H1 (cell line): ENCODE measurements at regions not wholly inside any gene's neighbourhood (a gene's known extent, or its start where the extent isn't known, plus 50 kb on each side); places are given as distances from the start of the nearest gene placed in this dataset.

ENCODE experiments used
- EZH2 ChIP-seq: fragments of 200-600 bp; sonication (generic); IDR thresholded peaks from 2 replicates; pipeline ENCODE4 v1.7.1; 2012; ENCODE audit warnings: low read depth, mild to moderate bottlenecking, moderate library complexity, low read length, inconsistent platforms; ENCODE audit not compliant: severe bottlenecking
- JUND ChIP-seq: IDR thresholded peaks from 2 replicates; pipeline ENCODE4 v1.6.1; 2011; ENCODE audit warnings: mild to moderate bottlenecking, improper control_type of control experiment, low read length
- POLR2A ChIP-seq, 2 experiments: IDR thresholded peaks; 1 replicate in 1 of 2; 2 replicates in 1 of 2; pipeline ENCODE4 v1.6.1; 2011; ENCODE audit warnings: low read depth in 2 of 2, low read length in 2 of 2, mild to moderate bottlenecking in 2 of 2; ENCODE audit errors: control extremely low read depth in 1 of 2
- RXRA ChIP-seq: IDR thresholded peaks from 2 replicates; pipeline ENCODE4 v1.6.1; 2011; ENCODE audit warnings: low read depth, mild to moderate bottlenecking, low read length, moderate library complexity; ENCODE audit not compliant: insufficient read depth
- TEAD4 ChIP-seq: IDR thresholded peaks from 2 replicates; pipeline ENCODE4 v1.6.1; 2012; ENCODE audit warnings: low read depth, low read length, inconsistent platforms, mixed read lengths
- TF ChIP-seq, protein P1 (sequence below), 3 experiments: IDR thresholded peaks; 1 replicate in 2 of 3; 2 replicates in 1 of 3; pipeline versions ENCODE4 v1.5.1 to v1.6.1; 2011; ENCODE audit warnings: low read length in 3 of 3, mild to moderate bottlenecking in 3 of 3, inconsistent platforms in 2 of 3, low read depth in 1 of 3, moderate library complexity in 1 of 3; ENCODE audit not compliant: insufficient read depth in 1 of 3; ENCODE audit errors: control extremely low read depth in 1 of 3
- TF ChIP-seq, protein P2 (sequence below): IDR thresholded peaks from 2 replicates; pipeline ENCODE4 v1.6.1; 2011; ENCODE audit warnings: low read depth, mild to moderate bottlenecking, low read length; ENCODE audit not compliant: insufficient read depth

DNA sequence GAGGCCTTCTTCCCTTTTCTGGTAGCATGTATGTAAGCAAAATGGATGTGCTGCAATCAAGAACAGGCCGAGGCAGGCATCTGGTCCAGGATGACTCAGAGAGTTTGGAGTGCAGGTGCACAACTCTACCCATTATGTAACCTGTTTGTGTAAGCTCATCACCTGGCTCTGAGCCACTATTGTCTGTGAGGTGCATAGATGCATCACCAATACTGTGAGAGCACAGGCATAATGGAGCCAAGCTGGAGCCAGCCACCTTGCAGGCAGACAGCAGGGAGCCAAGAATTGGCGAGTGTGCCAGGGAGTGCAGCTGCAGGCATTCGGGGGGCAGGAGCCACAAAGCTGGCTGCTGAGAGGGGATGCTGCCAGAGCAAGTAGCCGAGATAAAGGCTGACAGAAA lies 549.9 kb upstream of the RGS18 start:
- TF ChIP-seq, protein P1, sequence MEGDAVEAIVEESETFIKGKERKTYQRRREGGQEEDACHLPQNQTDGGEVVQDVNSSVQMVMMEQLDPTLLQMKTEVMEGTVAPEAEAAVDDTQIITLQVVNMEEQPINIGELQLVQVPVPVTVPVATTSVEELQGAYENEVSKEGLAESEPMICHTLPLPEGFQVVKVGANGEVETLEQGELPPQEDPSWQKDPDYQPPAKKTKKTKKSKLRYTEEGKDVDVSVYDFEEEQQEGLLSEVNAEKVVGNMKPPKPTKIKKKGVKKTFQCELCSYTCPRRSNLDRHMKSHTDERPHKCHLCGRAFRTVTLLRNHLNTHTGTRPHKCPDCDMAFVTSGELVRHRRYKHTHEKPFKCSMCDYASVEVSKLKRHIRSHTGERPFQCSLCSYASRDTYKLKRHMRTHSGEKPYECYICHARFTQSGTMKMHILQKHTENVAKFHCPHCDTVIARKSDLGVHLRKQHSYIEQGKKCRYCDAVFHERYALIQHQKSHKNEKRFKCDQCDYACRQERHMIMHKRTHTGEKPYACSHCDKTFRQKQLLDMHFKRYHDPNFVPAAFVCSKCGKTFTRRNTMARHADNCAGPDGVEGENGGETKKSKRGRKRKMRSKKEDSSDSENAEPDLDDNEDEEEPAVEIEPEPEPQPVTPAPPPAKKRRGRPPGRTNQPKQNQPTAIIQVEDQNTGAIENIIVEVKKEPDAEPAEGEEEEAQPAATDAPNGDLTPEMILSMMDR (IDR thresholded peaks at IDR 0.05; ENCODE audit: control extremely low read depth in 1 of 3, insufficient read depth in 1 of 3, low read depth in 1 of 3, low read length in 3 of 3) = no peak
- no peak for TF ChIP-seq TEAD4
- TF ChIP-seq POLR2A (IDR thresholded peaks at IDR 0.05; ENCODE audit: control extremely low read depth in 1 of 2, low read depth in 2 of 2, low read length in 2 of 2) = no peak
- TF ChIP-seq RXRA = no peak
- no peak for TF ChIP-seq EZH2
- no peak for TF ChIP-seq JUND
- TF ChIP-seq, protein P2, sequence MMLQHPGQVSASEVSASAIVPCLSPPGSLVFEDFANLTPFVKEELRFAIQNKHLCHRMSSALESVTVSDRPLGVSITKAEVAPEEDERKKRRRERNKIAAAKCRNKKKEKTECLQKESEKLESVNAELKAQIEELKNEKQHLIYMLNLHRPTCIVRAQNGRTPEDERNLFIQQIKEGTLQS = no peak
